NCI-H510A treated with DMSO at 0.1 percent for 48 hours (cell line): ENCODE measurements at regions not wholly inside any gene's neighbourhood (a gene's known extent, or its start where the extent isn't known, plus 50 kb on each side); places are given as distances from the start of the nearest gene placed in this dataset.
"Not testable (repeated sequence)": the region's sequence is repeated elsewhere in the genome, so short reads cannot be mapped to it uniquely, and the experiment has no call there.

ENCODE experiments used
- DNase-seq: peaks from one replicate; lab custom pipeline; 2025; lab: John Stamatoyannopoulos, UW

DNA sequence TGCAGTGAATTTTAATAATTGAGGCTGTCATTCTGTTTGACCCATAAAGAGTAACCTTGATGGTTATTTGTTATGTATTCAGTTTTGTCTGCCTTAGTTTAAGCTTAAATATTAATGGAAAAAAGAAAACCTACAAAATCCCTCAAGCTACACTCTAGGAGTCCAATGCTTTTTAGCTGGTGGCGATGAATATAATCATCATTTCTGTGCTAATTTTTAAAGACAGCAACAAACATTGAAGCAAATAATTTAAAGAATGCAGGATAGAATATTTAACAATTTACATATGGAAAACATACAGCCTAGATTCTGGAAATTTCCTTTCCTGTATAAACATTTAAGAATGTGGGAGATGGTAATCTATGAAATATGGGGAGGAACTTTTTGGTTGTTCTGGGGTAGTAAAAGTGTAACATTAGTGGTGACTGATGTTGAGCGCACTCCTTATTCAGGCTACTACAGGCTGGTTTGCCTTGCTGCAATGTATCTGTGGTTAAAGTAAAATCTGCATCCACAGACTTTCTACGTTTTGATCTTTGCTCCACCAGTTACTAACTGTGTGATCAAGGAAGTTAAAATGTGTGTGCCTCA, 287.9 kb upstream of the DEFB112 start:
- DNase-seq: no peak

DNA sequence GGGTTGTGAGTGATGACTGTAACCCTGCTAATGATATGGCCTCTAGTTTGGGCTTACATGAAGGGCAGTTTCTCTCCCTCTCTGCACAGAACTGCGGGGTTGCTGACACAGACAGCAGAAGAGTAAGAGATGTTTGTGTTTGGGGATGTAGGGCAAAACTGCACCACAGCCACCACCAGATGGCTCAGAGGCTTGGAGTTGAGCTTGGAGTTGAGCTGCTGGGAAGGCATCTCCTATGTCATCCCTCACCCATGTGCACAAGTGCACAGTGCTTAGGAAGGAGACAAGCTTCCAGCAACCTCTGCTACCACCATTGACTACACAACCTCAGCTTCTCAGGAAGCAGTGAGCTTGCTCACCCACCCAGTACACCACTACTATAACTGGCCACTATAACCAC, 303.9 kb upstream of the DEFB112 start:
- DNase-seq: no peak

DNA sequence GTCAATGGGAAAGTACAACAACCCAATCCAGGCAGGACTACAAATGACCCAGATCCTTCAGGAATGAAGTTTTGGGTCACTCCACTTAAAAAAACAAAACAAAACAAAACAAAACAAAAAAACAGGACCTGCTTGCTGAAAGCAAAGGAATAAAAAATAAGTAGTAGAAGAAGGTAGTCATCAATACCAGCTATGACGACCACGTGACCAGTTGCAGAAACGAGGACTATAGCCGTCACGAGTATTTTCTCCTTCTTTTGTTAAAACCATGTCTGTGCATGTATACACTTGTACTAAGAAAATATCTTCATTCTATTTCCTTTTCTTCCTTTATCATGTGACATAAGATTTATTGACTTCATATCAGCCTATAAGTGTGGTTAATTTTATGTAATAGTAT, 308.4 kb upstream of the DEFB112 start:
- DNase-seq: no peak

DNA sequence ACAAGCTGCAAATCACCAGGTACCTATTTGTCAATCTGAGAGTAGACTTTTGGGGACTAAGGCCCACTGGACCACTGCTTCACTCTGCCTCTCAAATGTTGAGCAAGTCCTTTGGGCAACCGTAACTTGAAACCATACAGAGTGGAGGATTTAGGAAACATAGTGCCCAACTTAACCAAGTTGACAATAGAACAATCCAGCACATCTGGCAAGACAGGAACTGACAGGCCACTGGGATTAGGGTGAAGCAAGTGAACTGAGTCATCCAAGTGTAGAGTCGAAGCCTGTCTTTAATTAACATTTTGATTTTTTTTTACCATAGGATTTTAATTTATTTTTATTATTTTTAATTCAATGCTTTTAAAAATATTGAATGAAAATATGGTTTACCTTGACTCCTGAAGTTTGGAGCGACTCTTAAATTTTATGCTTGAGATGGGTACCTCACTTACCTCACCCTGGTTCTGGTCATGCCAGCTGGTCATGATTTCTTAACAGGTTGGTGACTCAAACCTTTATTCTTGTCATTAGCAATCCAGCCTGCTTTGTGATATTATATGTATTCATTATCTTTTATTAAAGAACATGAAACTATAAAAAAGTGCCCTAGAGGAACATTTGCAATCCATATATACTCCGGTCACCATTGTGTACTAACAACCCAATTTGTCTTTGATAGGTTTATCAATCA, 312.1 kb upstream of the DEFB112 start:
- no peak for DNase-seq

DNA sequence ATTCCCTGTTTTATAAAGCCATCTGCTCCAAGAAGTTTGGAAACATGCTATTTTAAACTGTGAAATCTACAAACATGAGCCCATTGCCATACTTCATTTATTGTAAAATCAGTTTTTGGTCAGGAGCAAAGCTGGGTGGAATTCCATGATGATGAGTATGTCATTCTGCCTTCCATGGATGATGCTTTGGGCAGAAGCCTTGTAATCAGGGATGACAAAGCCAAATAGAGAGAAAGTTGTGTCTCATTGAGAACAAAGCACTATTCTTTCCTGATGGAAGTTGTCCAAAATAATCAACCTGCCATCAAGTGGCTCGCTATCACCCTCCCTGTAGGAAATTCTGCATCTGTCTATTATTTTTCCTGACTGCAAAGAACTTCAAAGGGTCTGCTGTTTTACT, 313.0 kb upstream of the DEFB112 start:
- DNase-seq: no peak

DNA sequence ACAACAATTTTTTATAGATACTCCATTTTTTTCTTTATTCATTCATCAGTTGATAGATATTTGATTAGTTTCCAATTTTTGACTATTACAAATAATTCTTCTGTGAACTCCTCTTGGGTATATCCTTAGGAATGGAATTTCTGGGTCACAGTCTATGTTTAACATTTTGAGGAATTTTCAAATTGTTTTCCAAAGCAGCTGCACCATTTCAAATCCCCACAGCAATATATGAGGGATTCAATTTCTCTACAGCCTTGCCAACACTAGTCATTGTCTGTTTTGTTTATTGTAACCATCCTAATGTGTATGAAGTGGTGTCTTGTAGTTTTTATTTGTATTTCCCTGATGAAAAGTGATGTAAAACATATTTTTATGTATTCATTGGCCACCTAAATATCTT, 320.3 kb upstream of the DEFB112 start:
- DNase-seq: no peak

DNA sequence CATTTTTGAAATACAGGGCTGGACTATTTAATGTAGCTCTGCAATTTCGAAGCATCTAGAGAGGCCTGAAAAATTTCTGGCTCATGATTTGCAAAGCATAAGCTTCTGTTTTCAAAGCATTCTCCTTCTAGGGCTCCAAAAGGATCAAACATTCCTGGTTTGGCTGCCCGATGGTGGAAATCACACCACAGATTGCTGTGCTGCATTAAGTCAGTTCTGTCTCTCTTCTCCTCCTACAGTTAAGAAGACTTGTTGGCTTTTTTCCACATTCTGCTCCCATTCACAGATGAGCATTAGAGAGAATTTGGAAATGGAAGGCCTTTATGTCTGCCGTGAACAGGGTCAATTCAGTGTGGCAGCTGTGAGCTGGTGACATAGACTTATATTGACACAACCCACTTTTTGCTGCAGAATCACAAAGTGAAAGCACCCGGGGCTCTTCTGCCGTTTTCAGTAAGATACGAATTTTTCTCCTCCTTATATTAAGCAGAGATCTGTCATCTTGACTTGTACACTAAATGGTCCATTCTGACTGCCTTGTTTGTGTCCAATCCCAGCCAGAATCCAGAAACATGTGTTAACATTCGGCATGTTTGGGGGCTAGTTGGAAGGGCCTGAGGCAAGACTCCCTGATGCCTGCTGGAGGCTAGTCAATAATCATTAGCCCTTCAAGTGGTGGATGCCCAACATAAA, 330.8 kb upstream of the DEFB112 start:
- DNase-seq: no peak

DNA sequence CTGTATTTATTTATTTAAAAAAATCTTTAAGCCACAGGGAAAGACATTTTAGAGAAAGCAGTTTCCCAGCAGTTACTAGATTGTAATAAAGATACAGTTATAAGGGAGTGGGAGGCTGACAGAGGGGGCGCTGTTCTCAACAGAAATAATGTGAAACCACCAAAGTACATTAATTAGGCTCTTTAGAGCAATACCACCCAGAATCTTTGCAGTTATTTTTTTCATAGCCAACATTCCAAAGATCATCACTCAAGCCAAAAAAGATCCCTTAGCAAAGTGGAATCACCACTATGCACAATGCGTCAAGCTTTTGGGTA, 331.3 kb upstream of the DEFB112 start:
- DNase-seq: no peak

DNA sequence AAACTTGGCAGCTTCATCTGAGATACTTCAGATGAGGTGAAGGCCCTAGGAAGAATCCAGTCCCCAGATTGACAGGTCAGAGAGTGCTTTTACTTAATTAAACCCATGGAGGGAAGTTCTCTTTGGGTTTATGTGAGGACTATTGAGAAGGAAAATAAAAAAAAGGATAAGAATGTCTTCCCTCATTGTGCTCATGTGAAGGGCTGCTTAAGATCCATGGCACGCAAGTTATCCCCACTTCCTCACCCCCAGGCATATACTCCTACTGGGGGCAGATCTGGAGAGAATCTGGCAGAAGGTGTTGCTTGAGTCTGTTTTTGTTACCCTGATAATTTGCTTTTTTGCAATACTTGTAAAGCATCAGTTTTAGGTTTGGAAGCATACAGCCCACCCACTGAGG, 322.9 kb upstream of the TFAP2D start:
- no peak for DNase-seq

DNA sequence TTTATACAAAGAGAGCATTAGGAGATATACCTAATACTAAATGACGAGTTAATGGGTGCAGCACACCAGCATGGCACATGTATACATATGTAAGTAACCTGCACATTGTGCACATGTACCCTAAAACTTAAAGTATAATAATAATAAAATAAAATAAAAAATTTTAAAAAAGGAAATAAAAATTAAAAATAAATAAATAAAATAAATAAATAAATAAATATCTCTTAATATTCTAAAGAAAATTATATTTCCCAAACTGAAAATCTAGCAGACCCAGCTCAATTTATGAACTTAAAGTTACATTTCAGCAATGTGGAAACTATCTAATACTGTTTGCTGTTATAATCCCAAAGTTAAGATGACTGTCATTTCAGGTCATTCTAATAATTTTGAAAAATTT, 319.2 kb upstream of the TFAP2D start:
- DNase-seq: not testable (repeated sequence)

DNA sequence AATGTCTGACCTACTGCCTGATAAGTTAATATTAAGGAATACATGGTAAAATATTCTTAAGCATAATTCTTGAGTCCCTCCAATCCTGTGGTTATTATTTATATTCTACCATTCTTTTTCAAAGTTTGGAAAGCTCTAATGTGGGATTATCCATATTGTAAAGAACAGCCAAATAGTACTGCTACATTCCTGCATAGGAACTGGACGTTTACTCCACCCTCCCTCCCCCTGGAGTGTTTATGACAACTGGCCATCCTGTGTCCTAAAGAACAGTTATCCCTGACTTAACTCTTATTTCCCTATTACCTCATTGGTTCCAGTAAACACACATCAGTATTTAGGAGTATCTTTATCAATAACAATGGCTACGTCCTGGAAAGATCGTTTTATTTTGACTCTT, 308.7 kb upstream of the TFAP2D start:
- no peak for DNase-seq

DNA sequence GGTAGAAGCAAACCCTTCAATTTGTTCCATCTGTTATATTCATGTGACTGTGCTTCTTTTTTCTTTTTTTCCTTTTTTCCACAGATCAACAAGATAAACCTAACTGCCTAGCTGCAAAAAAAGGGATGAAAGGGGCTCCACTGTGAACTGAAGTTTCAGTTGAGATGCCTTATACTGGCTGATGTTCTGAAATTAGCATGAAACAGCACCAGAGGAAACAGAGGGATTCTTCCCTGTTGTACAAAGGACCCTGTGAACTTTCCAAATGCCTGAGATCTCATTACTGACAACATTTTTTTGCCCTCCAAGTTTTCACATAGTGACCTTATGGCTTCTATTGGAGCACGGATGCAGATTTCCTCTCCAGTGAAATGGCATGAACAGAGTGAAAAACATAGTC, 302.7 kb upstream of the TFAP2D start:
- DNase-seq: no peak

DNA sequence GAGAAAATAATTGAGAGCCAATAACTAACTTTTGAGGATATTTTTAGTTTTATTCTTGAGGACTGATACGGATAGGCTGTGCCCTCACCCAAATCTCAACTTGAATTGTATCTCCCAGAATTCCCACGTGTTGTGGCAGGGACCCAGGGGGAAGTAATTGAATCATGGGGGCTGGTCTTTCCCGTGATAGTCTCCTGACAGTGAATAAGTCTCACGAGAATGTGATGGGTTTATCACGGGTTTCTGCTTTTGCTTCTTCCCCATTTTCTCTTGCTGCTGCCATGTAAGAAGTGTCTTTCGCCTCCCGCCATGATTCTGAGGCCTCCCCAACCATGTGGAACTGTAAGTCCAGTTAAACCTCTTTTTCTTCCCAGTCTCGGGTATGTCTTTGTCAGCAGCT, 292.3 kb upstream of the TFAP2D start:
- DNase-seq: not testable (repeated sequence)

DNA sequence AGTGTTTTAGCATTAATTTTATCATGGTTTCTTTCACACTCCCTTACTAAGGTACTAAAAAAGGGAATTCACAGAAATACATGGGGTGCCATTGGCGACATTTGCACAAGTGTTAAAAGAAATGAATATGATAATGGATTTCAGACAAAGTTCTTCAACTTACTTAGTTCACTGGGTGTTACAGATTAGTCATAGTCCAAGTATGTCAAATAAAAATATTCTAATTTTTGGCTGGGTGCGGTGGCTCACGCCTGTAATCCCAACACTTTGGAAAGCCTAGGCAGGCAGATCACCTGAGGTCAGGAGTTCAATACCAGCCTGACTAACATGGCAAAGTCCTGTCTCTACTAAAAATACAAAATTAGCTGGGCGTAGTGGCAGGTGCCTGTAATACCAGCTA, 286.1 kb upstream of the TFAP2D start:
- no peak for DNase-seq

DNA sequence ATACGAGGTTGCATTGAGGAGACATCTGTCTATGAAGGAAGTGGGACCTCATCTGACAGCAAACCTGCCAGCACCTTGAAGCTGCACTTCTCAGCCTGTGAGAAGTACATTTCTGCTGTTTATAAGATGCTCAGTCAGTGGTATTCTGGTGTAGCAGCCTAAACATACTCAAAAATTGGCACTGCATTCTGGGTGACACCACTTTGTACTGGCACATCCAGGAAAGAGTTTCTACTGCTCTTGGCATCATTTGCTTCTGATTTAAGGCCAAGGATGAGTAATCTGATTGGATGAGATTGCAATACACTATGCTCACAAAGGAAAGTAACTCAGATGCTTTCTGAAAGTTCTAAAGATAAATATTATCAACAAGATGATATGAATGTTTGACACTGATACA, 275.4 kb upstream of the TFAP2D start:
- no peak for DNase-seq

DNA sequence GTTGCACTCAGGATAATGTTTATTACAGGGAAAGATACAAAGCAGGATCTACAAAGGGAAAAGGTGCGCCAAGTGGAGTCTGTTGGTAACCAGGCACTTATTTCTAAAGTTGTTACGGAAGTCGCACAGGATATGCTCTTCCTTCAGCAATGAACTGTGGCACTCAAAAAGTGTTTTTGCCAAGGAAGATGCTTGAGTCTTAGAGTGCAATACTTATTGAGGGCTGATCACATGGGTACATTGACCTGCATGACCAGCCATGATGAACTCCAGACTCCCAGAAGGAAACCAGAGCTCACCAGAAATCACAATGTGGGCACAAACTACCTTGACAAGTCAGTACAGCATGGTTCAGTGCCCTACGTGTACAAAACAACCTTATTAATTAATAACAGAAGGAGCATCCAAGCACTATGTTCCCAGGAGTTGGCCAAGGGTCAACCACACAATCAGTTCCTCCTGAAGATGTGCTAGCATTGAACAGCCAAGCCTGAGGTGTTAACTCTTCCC, 270.7 kb upstream of the TFAP2D start:
- DNase-seq: no peak

DNA sequence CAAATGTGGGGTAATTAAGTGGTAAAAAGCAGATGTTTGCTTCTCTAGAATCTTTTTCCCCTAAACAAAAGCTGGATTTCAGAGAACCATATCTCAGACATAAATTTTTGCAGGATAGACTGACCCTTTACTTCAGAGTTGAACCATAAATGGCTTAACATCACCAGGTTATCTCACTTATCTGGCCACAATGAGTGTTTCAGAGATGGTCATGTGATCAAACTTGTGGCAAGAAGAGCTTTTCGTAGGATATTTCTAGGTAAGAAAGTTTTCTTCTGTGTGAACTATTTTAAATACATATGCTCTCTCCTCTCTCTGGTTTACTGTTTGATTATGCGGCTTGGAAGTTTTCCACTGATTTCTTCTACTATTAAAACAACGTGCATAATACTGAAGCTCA, 270.2 kb upstream of the TFAP2D start:
- no peak for DNase-seq

DNA sequence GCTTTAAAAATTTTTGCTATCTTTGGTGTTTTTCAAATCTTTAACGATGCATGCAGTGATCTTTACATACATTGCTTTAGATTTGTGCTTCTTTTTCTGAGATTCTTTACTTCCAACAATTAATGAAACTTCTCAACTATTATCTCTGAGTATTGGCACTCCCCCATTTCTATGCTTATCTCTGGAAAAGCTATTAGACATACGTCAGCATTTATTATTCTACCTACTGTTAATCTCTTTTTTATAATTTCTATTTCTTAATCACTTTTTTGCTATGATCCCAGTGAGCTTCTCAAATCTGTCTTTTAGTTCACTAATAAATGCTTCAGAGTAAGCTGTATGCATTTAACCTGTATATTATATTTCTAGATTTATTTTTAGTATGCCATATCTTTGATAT, 264.2 kb upstream of the TFAP2D start:
- no peak for DNase-seq

DNA sequence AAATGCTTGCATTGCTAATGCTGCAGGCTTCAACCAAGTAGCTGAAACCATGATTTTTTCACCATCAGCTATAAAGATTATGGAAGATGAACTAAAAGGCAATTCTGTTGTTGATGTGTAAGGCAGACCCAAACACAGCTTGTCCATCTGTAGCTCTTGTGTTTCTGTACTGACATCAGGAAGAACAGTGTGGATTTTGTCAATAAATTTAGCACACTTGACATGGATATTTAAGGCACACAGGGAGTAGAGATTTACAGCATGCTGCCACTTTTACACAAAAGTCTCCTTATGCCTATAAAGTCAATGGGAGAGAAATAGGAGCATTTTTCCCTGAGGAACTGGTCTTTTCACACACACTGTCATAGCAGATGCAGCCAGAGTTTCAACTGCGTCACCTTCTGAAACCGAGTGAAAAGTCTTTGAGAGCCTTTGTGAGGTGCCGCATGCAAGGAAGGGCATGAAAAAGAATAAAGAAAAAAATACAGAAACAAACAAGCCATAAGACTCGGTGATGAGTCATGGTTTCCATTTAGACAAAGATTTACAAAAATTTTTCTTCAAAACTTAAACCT, 261.4 kb upstream of the TFAP2D start:
- no peak for DNase-seq

DNA sequence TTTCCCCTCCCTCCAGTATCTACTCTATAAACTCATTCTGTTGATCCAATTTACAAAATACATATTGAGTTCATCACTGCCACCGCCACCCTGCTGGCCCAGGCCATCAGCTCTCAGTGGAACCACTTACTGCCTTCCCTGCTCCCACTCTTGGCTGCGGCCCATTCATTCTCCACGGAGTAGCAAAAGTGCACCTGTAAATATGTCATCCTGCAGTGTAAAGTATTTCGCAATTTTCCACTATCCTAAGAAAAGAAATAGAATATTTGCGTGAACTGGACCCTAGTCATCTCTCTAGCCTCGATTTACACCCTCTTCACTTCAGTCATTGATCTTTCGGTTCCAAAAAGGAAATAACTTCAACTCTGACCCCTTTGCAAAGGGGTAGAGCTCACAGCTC, 258.3 kb upstream of the TFAP2D start:
- no peak for DNase-seq

DNA sequence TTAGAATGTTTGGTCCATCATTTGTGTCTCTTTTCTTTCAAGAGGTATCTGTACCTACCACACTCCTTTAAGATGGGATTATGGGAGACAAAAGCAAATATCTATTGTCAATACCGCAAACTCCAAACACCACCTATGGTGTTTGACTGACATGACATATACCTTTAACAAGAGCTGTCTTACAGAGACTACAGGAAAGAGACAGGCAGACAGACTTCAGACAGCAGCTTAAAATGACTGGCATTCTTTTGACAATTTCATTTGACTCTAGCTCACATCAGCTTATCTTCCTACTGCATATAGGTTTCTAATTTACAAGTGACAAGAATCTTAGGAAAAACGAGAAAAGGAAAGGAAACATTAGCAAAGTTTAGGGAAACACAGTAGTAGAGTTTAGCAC, 256.0 kb upstream of the TFAP2D start:
- DNase-seq: no peak

DNA sequence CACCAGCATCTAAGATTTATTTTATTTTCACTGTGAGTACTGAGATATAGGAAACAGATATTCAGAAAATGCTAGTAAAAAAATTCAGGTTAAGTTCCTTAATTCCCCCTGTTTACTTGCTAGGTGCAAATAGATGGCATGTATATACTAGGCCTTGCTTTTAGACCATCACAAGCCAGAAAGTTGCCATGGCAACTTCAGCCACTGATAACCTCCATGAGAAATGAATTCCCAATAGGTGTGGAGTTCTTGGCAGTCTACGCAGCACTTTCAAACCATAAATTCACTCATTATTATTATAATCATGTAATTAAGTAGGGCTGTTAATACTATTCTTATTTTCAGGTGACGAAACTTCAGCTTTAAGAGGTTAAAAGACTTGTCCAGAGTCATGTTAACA, 251.6 kb upstream of the TFAP2D start:
- DNase-seq: no peak

DNA sequence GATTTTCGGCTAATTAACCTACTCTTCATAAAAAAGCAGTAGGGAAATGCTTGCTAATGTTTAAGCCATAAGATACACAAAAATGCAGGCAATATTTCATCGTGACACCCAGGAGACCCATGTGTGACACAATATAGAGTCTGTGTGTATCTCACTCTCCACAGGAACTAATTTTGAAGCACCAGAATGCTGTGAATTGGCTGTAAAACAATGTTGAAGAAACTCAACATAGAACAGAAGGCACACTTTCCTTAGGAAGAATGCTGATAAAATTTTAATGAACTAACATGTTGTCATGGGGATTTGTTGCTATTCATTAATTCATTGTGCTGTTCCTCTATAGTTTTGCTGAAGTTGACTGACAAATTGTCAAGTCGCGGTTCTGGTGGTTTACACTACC, 249.4 kb upstream of the TFAP2D start:
- no peak for DNase-seq
